Ammon's horn (tissue), 1 donor: ENCODE measurements at regions not wholly inside any gene's neighbourhood (a gene's known extent, or its start where the extent isn't known, plus 50 kb on each side); places are given as distances from the start of the nearest gene placed in this dataset.

Experiments used
- DNase-seq: peaks from one replicate; pipeline ENCODE4 v3.0.0-alpha.2; 2016; ENCODE audit warnings: low spot score

GRCh38 chr20:50343125-50343489 lies 152.5 kb downstream of the CEBPB start:
- DNase-seq = no peak

GRCh38 chr20:50343490-50344179 lies 153.0 kb downstream of the CEBPB start:
- DNase-seq = no peak

- DNase-seq = no peak
These were observed 153.8 kb downstream of the CEBPB start for GRCh38 chr20:50344232-50345071.

DNA sequence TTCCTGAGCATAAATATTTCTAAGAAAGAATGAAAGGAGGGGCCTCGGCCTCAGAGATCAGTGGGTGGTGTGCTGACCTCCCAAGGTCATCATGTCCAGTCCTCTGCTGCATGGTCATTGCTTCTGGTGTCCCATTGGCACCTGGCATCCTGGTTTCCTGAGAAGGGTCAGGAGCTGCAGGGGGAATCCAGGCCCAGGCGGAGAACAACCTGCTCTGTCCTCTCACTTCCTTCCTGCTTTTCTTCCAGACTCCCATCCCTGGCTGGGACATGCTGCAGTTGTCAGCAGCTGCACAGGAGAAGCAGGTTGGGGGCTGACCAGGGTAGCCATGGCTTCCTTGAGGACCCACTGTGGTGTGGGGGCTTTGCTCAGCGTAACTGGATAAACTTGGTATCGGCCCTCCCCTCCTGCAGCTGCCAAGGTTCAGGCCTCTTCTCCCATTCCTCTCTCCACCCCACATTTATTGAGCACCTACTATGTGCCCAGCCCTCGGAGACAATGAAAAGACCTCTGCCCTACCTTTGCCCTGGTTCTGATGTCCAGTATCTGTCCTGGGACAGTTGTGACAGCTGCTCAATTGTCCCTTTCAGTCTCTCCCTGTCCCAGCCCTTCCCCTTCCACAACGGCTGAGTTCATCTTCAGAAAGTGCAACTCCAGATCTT lies 155.2 kb downstream of the CEBPB start:
- no peak for DNase-seq

DNA sequence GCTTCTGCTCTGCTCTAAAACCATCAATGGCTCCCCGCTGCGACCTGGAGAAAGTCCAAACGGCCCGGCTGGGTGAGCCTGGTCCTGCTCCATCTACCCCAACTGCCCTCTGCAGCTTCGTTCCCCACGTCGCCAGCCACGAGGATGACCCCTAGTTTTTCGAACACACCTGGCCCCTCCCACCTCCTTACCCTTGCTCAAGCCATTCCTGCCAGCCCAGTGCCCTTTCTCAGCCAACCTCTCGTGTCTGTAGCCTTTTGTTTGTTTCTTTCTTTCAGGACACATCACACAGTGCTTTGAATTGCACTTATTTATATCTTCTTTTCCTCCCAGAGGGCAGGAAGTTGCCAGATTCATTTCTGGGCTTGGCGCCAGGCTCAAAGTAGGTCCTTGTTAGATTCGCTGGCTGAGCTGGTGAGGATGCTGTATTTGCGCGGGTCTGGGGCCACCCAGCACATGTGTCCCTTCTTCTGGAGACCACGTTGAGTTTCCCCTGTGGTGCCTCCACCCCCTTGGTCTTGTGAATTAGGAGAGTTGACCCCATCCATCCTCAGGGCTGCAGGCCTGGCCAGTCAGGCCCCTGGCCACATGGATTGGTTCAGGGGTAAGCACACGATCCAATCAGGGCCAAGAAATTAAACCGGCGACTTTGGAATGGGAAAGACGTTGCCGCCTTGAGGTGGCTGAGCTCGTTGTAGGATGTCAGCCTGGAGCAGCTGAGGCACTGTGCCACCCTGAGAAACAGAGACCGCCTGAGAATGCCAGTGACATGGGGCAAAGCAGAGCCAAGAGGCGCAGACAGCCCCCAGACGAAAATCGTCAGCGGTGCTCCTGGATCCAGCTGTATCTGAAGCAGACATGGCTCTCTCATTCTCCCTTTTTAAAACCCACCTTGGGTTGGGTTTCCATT lies 156.0 kb downstream of the CEBPB start:
- peak; percentile 89 for DNase-seq

- no peak for DNase-seq
These were observed 156.8 kb downstream of the CEBPB start for GRCh38 chr20:50347284-50348063.

GRCh38 chr20:50348096-50348495 lies 157.5 kb downstream of the CEBPB start:
- DNase-seq = peak; percentile 73

GRCh38 chr20:50350510-50351249 lies 159.5 kb upstream of the PTPN1 start:
- no peak for DNase-seq

DNA sequence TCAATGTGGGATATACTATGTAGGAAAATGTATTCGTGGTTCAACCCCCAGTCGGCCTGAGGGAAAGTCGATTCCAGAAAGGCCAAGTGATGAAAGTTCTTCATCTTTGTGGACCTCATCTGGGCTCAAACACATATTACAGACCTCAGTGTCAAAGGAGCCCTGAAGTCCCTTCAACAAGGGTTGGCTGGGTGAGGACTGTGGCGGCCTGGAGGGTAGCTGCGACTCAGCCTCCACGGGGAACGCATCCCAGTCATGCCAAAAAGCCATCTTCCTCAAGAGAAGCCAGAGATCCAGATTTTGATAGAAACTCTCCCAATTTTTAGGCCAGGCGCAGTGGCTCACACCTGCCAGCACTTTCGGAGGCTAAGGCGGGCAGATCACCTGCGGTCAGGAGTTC lies 158.6 kb upstream of the PTPN1 start:
- DNase-seq = no peak

DNA sequence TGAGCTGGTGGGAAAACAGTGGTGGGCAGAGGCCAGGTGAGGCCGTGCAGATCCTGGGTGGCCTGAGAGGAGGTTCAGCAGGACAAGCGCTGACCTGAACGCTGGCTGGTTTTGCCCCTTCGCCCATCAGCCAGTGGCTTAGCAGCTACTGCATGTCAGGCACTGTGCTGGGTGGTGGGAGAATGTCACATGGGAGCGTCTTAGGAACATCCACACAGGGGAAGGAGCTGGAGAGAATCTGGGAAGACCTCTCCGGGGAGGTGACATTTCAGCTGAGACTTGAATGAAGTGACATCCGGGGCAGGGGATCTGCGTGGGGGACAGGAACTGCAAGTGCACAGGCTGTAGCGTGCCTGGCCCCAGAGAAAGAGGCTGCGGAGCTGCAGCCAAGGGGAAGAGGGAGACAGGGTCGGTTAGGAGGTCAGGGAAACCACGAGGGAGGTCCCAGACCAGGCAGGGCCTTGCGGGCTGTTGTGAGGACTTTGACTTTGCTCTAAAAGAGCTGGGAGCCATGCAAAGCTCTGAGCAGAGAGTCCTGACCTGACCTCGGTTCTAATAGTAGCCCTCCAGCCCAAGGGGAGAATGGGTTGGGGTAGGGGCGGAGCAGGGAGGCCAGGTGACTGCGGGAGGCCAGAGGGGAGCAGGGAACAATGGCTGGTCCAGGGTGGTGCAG lies 156.8 kb upstream of the PTPN1 start:
- DNase-seq = no peak

DNA sequence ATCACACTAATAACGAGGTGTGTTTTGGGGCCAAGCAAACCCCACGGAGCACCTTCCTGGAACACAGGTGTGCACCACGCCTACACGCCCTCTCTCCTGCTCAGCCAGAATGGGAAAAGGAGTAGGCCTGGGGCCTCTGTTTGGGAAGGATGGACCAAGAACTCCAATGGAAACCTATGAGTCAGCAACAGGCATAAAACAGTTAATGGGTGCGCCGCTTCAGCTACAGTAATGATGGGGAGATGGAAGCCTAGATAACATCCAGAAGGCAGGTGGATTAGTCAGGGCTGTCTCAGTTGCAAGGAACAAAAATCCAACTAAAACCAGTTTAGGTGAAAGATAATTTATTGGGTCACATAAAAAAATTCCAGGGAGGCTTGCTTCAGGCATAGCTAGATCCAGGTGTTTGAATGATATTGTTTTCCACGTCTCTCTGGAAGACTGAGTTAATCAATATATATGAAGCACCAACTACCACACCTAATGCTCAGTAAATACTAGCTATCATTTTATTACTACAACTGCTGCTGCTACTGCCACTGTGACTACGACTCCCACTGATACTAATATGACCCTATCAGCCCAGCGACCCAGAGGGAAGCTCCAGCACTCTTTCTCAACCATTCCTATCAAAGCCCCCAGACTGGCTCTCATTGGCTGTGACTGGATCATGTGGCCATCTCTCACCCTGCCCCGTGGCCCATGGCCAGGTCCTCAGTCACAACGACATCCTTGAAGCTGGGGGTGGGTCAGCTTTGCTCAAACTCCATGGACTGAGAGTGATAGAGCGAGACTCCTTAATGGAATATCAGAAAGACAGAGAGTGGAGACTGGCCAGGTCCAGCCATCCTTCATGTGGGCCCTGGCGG lies 155.2 kb upstream of the PTPN1 start:
- DNase-seq = no peak

GRCh38 chr20:50355590-50356524 lies 154.3 kb upstream of the PTPN1 start:
- no peak for DNase-seq

DNA sequence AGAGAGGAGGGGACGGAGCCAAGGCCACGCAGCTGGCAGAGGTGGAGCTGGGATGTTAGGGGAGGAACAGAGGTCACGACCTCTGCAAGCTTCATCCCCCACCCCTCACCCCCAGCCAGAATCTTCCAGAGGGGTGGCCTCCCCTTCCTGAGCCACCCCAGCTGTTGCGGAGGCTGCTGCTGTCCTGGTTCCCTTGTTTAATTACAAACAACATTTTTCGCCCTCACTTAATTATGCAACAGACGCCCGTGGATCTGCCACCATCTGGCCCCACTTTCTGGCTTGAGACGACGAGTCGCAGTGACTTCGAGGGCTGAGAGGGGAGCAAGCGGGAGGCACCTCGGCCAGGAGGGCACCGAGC lies 153.7 kb upstream of the PTPN1 start:
- no peak for DNase-seq

DNA sequence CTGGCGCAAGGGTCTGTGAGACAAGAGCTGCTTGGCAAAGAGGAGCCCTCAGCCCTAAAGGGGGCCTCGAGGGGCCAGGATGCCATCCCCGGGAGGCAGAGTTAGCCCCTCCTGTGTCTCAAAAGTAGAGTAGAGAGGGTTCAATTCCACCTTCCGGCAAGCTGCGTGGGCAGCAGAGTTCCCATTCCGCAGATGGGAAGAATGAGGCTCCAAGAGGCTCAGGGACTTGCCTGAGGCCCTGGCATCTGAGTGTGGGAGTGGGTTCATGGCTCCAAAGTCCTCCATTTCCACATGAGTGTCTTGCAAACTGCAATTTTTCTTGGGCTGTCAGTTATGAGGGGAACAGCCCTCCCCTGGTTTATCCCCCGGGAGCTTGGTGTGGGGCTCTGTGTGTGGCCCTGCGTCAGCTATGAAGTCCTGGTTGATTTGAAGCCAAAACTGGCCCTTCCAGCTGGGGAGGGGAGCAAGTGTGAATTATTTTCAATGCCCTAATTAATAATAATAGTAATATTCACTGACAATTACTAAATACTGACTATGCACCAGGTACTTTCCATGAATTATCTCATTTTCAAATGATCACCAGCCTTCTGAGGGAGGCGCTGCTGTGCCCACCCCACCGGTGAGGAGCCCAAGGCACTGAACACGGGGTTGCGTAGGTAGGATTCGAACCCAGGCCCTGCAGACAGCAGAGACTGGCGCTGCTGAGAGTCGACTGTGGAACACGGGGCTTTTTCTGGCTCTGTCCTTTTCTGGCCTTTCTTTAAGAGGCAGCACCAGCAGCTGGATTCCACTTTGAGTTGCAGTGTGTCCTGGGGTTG lies 153.0 kb upstream of the PTPN1 start:
- DNase-seq = no peak

- no peak for DNase-seq
These were observed 152.4 kb upstream of the PTPN1 start for GRCh38 chr20:50357783-50358161.

DNA sequence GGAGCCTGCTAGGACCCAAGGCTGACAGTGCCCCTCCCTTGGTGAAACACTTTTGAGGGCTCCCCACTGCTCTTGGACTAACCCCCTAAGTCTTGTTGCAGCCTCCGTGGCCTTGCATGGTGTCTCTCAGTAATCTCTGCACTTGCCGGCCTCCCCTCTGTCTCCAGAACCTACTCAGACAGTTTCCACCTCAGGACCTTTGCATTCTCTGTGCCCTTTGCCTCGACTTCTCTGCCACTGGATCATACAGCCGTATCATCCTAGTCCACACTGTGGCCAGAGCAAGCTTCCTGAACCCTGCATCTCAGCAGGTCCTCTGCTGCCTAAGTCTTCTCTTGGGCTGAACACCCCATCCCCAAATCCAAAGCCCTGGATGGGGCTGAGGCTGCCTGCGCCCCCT lies 152.0 kb upstream of the PTPN1 start:
- DNase-seq = no peak

DNA sequence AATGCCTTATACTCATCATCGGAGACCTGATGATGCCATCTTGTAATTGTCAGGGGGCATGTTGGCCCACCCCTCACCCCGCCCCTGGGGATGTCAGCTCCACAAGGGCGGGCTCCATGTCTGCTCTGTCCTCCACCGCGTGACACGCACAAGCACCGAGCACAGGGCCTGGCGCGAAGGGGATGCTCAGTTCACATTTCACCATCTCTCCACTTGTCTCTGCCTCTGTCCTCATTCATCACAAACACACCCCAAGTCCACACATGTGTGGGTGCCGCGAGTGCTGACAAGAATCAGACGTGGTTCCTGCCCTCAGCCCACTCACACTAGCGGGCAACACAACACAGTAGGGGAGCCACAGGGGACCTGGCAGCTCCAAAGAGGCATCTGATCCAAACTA lies 151.2 kb upstream of the PTPN1 start:
- no peak for DNase-seq
